D721Med (cell line): ENCODE measurements at regions not wholly inside any gene's neighbourhood (a gene's known extent, or its start where the extent isn't known, plus 50 kb on each side); places are given as distances from the start of the nearest gene placed in this dataset.
A peak's percentile ranks its signal among the peaks of the same experiment; 100 is the strongest.
"Not testable (repeated sequence)": the region's sequence is repeated elsewhere in the genome, so short reads cannot be mapped to it uniquely, and the experiment has no call there.

Experiments
- DNase-seq: peaks from one replicate; pipeline ENCODE4 v3.0.0; 2011; ENCODE audit warnings: low spot score; ENCODE audit not compliant: insufficient read length
- FAIRE-seq: peaks from 2 replicates; lab custom pipeline; 2011; peaks lifted over from hg19 to GRCh38; lab: Jason Lieb, UNC
- TF ChIP-seq, protein P1 (sequence below): IDR thresholded peaks from 2 replicates; pipeline ENCODE4 v1.5.1; 2012; ENCODE audit warnings: mild to moderate bottlenecking, control low read depth; ENCODE audit not compliant: insufficient read depth; ENCODE audit errors: missing control alignments

GRCh38 chr3:144585953-144586352 is 614.3 kb downstream of the DIPK2A start:
- DNase-seq (no peak), FAIRE-seq (no peak)
- TF ChIP-seq, protein P1, sequence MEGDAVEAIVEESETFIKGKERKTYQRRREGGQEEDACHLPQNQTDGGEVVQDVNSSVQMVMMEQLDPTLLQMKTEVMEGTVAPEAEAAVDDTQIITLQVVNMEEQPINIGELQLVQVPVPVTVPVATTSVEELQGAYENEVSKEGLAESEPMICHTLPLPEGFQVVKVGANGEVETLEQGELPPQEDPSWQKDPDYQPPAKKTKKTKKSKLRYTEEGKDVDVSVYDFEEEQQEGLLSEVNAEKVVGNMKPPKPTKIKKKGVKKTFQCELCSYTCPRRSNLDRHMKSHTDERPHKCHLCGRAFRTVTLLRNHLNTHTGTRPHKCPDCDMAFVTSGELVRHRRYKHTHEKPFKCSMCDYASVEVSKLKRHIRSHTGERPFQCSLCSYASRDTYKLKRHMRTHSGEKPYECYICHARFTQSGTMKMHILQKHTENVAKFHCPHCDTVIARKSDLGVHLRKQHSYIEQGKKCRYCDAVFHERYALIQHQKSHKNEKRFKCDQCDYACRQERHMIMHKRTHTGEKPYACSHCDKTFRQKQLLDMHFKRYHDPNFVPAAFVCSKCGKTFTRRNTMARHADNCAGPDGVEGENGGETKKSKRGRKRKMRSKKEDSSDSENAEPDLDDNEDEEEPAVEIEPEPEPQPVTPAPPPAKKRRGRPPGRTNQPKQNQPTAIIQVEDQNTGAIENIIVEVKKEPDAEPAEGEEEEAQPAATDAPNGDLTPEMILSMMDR = no peak

- FAIRE-seq = no peak
- TF ChIP-seq, protein P1 = no peak
- no peak for DNase-seq
These were observed 614.8 kb downstream of the DIPK2A start for GRCh38 chr3:144586382-144586781.

DNA sequence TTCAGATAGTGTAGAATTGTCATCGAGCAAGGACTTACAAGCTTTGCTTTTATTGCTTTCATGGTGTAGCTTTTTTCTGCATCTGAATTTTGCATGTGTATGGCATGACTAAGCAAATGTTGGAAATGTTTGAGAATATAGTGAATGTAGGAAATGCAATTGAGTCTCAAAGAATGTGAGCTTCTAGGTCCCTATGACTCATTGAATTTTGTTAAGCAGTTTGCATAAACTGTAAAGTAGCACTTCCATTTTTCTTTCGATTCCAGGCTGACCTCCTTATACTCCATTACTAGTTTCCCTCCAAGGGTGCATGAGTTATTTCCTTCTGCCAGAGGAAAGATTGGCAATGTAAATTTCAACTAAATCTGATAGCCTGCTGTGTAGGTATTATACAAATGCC is 619.2 kb downstream of the DIPK2A start:
- TF ChIP-seq, protein P1 = no peak
- DNase-seq (no peak), FAIRE-seq (peak; percentile 87)

DNA sequence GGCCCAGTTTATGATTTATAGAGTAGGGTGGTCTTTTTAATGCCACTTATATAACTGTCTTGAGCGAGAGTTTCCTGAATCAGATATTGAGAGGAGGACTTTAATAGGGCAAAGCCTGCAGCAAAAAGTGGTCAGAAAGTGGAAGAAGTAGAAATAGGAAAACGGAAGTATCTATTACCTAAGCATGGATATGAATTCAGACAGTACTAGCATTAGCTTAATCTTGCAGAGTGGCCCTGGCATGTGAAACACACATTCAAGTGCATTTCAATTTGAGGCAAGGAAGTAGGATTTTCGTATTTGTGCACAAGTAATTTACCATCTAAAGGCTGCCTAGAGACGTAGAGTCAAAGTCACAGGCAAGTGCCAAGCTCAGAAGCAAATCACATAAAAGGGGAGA is 622.3 kb downstream of the DIPK2A start:
- DNase-seq (no peak), FAIRE-seq (no peak)
- TF ChIP-seq, protein P1 = no peak

GRCh38 chr3:144620236-144620635 is 648.6 kb downstream of the DIPK2A start:
- FAIRE-seq, DNase-seq: not testable (repeated sequence)

DNA sequence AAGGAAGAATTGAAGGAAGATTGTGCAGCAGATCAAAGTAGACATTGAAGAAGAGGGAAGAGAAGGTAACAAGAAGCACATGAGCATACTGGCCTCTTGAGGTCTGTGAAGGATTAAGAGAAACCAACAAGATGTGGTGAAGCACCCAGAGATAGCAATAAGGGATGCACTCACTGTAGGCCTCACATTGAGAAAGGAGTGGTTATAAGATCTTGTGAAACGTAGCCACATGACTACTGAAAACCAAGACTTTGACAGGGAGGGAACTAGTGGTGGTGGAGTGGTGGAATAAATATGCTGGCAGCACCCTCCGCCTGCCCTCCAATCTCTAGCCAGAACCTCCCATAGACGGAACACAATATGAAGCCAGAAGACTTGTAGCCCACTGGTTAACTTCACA is 651.2 kb downstream of the DIPK2A start:
- FAIRE-seq (no peak), DNase-seq (no peak)
- TF ChIP-seq, protein P1 = no peak

DNA sequence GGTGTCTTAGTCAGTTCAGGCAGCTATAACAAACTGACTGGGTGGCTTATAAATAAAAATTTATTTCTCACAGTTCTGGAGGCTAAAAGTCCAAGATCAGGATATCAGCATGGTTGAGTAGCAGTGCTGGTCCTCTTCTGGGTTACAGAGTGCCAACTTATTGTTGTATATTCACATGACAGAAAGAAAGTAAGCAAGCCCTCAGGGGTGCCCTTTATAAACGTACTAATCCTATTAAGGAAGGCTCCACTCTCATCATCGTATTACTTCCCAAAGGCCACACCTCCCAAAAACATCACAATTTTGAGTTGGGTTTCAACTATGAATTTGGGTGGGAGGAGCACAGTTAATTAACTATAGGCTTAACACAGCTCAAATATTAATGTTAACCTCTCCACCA is 653.0 kb downstream of the DIPK2A start:
- FAIRE-seq = no peak
- no peak for DNase-seq
- TF ChIP-seq, protein P1 = no peak

DNA sequence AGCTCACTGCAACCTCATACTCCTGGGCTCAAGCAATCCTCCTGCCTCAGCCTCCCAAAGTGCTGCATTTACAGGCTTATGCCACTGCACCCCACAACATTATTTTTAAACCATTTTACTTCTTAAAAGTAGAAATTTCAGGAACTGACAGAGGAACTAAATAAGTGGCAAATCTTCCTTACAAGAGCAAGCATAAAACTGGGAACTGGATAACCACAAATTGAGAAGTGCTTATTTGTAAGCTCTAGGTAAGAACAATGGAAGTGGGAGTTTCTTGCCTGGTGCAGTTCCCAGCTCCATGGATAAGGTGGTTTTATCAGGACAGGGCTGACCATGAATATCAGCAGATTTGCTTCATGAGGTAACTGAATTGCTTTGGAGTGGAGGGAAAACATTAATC is 655.2 kb downstream of the DIPK2A start:
- DNase-seq = no peak
- FAIRE-seq = no peak
- TF ChIP-seq, protein P1 = no peak
